Chondrocyte (in vitro differentiated cells): ENCODE measurements at regions not wholly inside any gene's neighbourhood (a gene's known extent, or its start where the extent isn't known, plus 50 kb on each side); places are given as distances from the start of the nearest gene placed in this dataset.

Source experiments
- DNase-seq: peaks from one replicate; pipeline ENCODE4 v3.0.0; 2021; ENCODE audit warnings: mixed read lengths, low spot score
- H3K27ac Mint-ChIP-seq: one replicate; pipeline ENCODE4 v1.8.0; 2021; ENCODE audit warnings: mild to moderate bottlenecking, moderate library complexity, mixed read lengths; ENCODE audit not compliant: unreplicated experiment
- H3K27me3 Mint-ChIP-seq: 2 replicates; pipeline ENCODE4 v1.8.0; 2021; ENCODE audit warnings: low read depth, mixed read lengths
- H3K36me3 Mint-ChIP-seq: 2 replicates; pipeline ENCODE4 v1.8.0; 2021; ENCODE audit warnings: low read depth, mixed read lengths
- H3K4me1 Mint-ChIP-seq: 2 replicates; pipeline ENCODE4 v1.8.0; 2021; ENCODE audit warnings: low read depth, mild to moderate bottlenecking, mixed read lengths
- H3K4me3 Mint-ChIP-seq: one replicate; pipeline ENCODE4 v1.8.0; 2021; ENCODE audit warnings: mild to moderate bottlenecking, moderate library complexity, mixed read lengths; ENCODE audit not compliant: unreplicated experiment
- H3K9me3 Mint-ChIP-seq: 2 replicates; pipeline ENCODE4 v1.8.0; 2021; ENCODE audit warnings: low read depth, mixed read lengths
- CTCF ChIP-seq: fragments of 200-600 bp; sonication (generic); IDR thresholded peaks from 2 replicates; pipeline ENCODE4 v1.5.0; 2021; ENCODE audit warnings: antibody characterized with exemption, mild to moderate bottlenecking, moderate library complexity

DNA sequence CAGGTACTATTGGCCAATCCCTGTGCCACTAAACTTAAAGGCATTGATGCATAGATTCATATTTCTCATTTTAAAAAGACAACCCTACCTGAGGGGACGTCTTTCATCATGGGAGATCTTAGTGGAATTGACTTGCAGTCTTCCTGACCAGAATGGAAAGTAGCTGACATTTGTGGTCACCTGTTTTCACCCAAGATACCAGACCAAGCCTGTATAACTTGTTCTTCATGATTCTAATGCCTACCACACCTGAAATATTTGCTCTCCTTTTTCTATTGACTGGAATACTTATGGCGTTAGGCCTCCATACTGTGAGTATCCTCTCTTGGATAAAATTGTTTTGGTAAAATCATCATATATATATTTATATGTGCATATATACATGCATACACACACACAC is 54.7 kb upstream of the XCR1 start:
- DNase-seq = no peak
- Mint-ChIP-seq H3K4me3 (no peak overlapping the region), H3K9me3 (no peaks in the 10 kb centered on the region), H3K4me1 (peaks cover 2% of the 10 kb centered on the region), H3K27ac (no peak overlapping the region), H3K36me3 (no peaks in the 10 kb centered on the region), H3K27me3 (peaks cover 8% of the 10 kb centered on the region)
- TF ChIP-seq CTCF = no peak

GRCh38 chr3:46080969-46081345 is 53.7 kb upstream of the XCR1 start:
- no peaks in the 10 kb centered on the region for H3K36me3 Mint-ChIP-seq
- H3K9me3 Mint-ChIP-seq = no peaks in the 10 kb centered on the region
- peaks cover 4% of the 10 kb centered on the region for H3K27me3 Mint-ChIP-seq
- no peak overlapping the region for H3K27ac Mint-ChIP-seq
- H3K4me3 Mint-ChIP-seq = no peak overlapping the region
- no peak for DNase-seq
- no peak for TF ChIP-seq CTCF
- H3K4me1 Mint-ChIP-seq = peaks cover 2% of the 10 kb centered on the region

DNA sequence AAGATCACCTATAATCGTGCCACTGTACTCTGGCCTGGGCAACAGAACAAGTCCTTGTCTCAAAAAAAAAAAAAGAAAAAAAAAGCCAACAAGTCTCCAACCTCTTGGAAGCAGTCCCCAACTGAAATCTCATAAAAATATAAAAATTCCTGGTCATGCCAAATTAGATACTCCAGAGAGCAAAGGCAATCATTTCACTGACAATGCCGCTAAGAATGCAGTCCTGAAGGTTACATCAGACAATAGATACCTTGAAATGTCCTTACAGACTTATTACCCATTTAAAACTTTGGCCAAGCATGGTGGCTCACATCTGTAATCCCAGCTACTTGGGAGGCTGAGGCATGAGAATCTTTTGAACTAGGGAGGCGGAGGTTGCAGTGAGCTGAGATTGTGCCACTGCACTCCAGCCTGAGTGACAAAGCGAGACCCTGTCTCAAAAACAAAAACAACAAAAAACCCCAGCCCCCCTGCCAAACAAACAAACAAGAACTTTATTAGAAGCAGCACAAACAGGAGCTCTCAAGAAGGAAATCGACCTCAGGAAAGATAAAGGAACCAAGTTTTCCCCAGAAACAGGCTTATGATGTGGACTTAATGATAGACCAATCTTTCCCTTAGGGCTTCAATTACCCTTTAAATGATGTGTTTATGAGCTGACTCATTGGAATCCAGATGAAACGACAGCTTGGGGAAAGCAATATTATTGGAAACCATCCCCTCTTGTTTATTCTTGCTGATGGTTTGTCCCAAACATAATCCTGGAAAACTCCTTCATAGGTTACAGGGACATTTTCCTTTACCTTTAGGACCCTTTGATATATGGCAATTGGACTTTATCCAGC is 53.1 kb upstream of the XCR1 start:
- Mint-ChIP-seq H3K9me3 (no peaks in the 10 kb centered on the region), H3K4me3 (no peak overlapping the region), H3K4me1 (peaks cover 2% of the 10 kb centered on the region), H3K36me3 (no peaks in the 10 kb centered on the region), H3K27me3 (peaks cover 4% of the 10 kb centered on the region), H3K27ac (no peak overlapping the region)
- no peak for TF ChIP-seq CTCF
- no peak for DNase-seq

- Mint-ChIP-seq H3K36me3 (no peaks in the 10 kb centered on the region), H3K27me3 (peaks cover 4% of the 10 kb centered on the region), H3K27ac (no peak overlapping the region), H3K4me1 (peaks cover 2% of the 10 kb centered on the region), H3K9me3 (no peaks in the 10 kb centered on the region), H3K4me3 (peak overlapping the region; percentile 46)
- no peak for DNase-seq
- TF ChIP-seq CTCF = peak; percentile 100
Observed at GRCh38 chr3:46078712-46079400, 51.6 kb upstream of the XCR1 start.
